CD14-positive monocyte (primary cell): ENCODE measurements at regions not wholly inside any gene's neighbourhood (a gene's known extent, or its start where the extent isn't known, plus 50 kb on each side); places are given as distances from the start of the nearest gene placed in this dataset.

ENCODE experiments used
- DNase-seq, 3 donors: peaks; one replicate each; pipeline ENCODE4 v3.0.0-alpha.2; 2011 to 2022
- H2AFZ ChIP-seq: 2 replicates; pipeline ENCODE4 v1.6.0; 2012; ENCODE audit warnings: mild to moderate bottlenecking, low read depth, low read length, inconsistent platforms; ENCODE audit not compliant: insufficient read depth, poor library complexity, severe bottlenecking
- H3K27ac ChIP-seq, 2 donors: 1 replicate in 1 of 2; 2 replicates in 1 of 2; pipeline ENCODE4 v1.5.1; 2012 to 2013; ENCODE audit warnings: low read length in 2 of 2, control low read depth in 1 of 2, inconsistent platforms in 1 of 2, low read depth in 1 of 2, mild to moderate bottlenecking in 1 of 2
- H3K27me3 ChIP-seq, 2 donors: one replicate each; pipeline versions ENCODE4 v1.6.0 to v1.6.1; 2011 to 2013; ENCODE audit warnings: low read length in 2 of 2; ENCODE audit not compliant: control insufficient read depth in 2 of 2, insufficient read depth in 2 of 2
- H3K36me3 ChIP-seq, 2 donors: replicated peaks in 1 of 2; 1 replicate in 1 of 2; 2 replicates in 1 of 2; pipeline versions ENCODE4 v1.5.1 to v1.6.1; 2012 to 2013; ENCODE audit warnings: low read length in 2 of 2, control low read depth in 1 of 2, inconsistent platforms in 1 of 2, mild to moderate bottlenecking in 1 of 2; ENCODE audit not compliant: insufficient read depth in 2 of 2, control insufficient read depth in 1 of 2
- H3K4me1 ChIP-seq, 2 donors: 1 replicate in 1 of 2; 2 replicates in 1 of 2; pipeline versions ENCODE4 v1.5.1 to v1.6.1; 2012 to 2013; ENCODE audit warnings: low read length in 2 of 2, control low read depth in 1 of 2, inconsistent platforms in 1 of 2, mild to moderate bottlenecking in 1 of 2, moderate library complexity in 1 of 2; ENCODE audit not compliant: insufficient read depth in 2 of 2, control insufficient read depth in 1 of 2
- H3K4me2 ChIP-seq: replicated peaks from 2 replicates; pipeline ENCODE3; 2012; ENCODE audit warnings: low read length, moderate library complexity, mild to moderate bottlenecking; ENCODE audit not compliant: poor library complexity, severe bottlenecking; ENCODE audit errors: extremely low read depth
- H3K4me3 ChIP-seq, 3 experiments: fragments of 200-600 bp in 1 of 3; sonication (generic) in 1 of 3; replicated peaks in 1 of 3; 1 replicate in 2 of 3; 2 replicates in 1 of 3; pipeline ENCODE4 v1.5.1; 2011 to 2013; ENCODE audit warnings: low read length in 3 of 3, mild to moderate bottlenecking in 3 of 3, control low read depth in 2 of 3, low read depth in 2 of 3, inconsistent platforms in 1 of 3, moderate library complexity in 1 of 3
- H3K79me2 ChIP-seq: 2 replicates; pipeline ENCODE4 v1.6.0; 2012; ENCODE audit warnings: mild to moderate bottlenecking, control low read depth, inconsistent platforms, low read length, moderate library complexity; ENCODE audit not compliant: insufficient read depth
- H3K9ac ChIP-seq: 2 replicates; pipeline ENCODE4 v1.6.0; 2017; ENCODE audit warnings: low read length, mild to moderate bottlenecking; ENCODE audit not compliant: insufficient read depth, poor library complexity, severe bottlenecking
- H3K9me3 ChIP-seq, 2 donors: replicated peaks in 1 of 2; 1 replicate in 1 of 2; 2 replicates in 1 of 2; pipeline versions ENCODE4 v1.5.1 to v1.6.1; 2012 to 2013; ENCODE audit warnings: low read length in 2 of 2, control low read depth in 1 of 2; ENCODE audit not compliant: control insufficient read depth in 1 of 2, insufficient read depth in 1 of 2
- H4K20me1 ChIP-seq: 2 replicates; pipeline ENCODE4 v1.6.0; 2012; ENCODE audit warnings: mild to moderate bottlenecking, low read length, control low read depth, moderate library complexity; ENCODE audit not compliant: insufficient read depth
- H3K27ac Mint-ChIP-seq, 7 donors: one replicate each; pipeline ENCODE4 v1.8.0; 2020; ENCODE audit warnings: mild to moderate bottlenecking in 7 of 7, mixed read lengths in 7 of 7, moderate library complexity in 6 of 7, inconsistent platforms in 2 of 7
- H3K27me3 Mint-ChIP-seq, 3 donors: one replicate each; pipeline ENCODE4 v1.8.0; 2021 to 2022; ENCODE audit warnings: low read depth in 3 of 3, mild to moderate bottlenecking in 3 of 3, mixed read lengths in 3 of 3, moderate library complexity in 3 of 3, inconsistent platforms in 1 of 3
- H3K36me3 Mint-ChIP-seq, 2 donors: one replicate each; pipeline ENCODE4 v1.8.0; 2020; ENCODE audit warnings: mixed read lengths in 2 of 2, inconsistent platforms in 1 of 2, mild to moderate bottlenecking in 1 of 2
- H3K4me1 Mint-ChIP-seq: one replicate; pipeline ENCODE4 v1.8.0; 2020; ENCODE audit warnings: mild to moderate bottlenecking, mixed read lengths
- H3K4me3 Mint-ChIP-seq, 2 donors: one replicate each; pipeline ENCODE4 v1.8.0; 2020; ENCODE audit warnings: mild to moderate bottlenecking in 2 of 2, mixed read lengths in 2 of 2, moderate library complexity in 1 of 2
- H3K9me3 Mint-ChIP-seq, 7 donors: one replicate each; pipeline ENCODE4 v1.8.0; 2020 to 2022; ENCODE audit warnings: mixed read lengths in 7 of 7, mild to moderate bottlenecking in 6 of 7, moderate library complexity in 6 of 7, inconsistent platforms in 2 of 7
- WGBS: methylation state at CpG from one replicate; pipeline ENCODE4 v1.1.5; 2013; ENCODE audit warnings: missing lambda C conversion rate; ENCODE audit not compliant: insufficient coverage; 5-methylcytosine and 5-hydroxymethylcytosine counted together
- intact Hi-C, 2 donors: fragments of 100-400 bp; cut with micrococcal nuclease; formaldehyde crosslinking; loops; one replicate each; pipeline versions ENCODE4 v1.15.0 to v1.15.1; 2023
- TF ChIP-seq, protein P1 (sequence below): fragments of 200-600 bp; IDR thresholded peaks from one replicate; pipeline ENCODE4 v1.8.0; 2022; ENCODE audit warnings: antibody characterized with exemption, mild to moderate bottlenecking

DNA sequence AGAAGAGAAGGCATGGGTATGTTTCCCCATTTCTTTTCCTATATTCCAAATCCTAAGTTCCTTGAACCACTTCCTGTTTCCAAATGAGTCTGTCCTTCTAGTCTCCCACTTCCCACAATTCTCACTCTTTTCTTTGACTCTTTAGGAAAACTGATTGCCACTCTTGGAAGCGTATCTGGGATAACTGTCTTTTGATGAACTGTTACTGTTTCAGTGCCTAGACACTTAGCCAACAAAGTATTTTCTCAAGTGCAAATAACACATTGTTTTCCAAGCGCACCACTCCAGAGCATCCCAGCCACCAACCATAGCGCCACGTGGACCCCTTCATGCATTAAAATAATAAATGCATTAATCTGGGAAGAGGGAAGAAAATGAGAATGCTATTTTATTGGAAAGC, 342.8 kb downstream of the MTX2 start:
- H3K9me3 Mint-ChIP-seq: peaks cover 0 to 10% (median 0%) of the 10 kb centered on the region in 7 donors
- Histone ChIP-seq H2AFZ (no peak overlapping the region), H3K4me2 (no peak overlapping the region), H3K79me2 (no peaks in the 10 kb centered on the region), H3K27me3 (peaks cover 4 to 5% of the 10 kb centered on the region in 2 donors), H4K20me1 (no peaks in the 10 kb centered on the region), H3K4me1 (no peaks in the 10 kb centered on the region), H3K36me3 (no peaks in the 10 kb centered on the region), H3K9me3 (no peaks in the 10 kb centered on the region), H3K9ac (no peak overlapping the region), H3K27ac (no peak overlapping the region), H3K4me3 (no peak overlapping the region)
- no peak overlapping the region for H3K4me3 Mint-ChIP-seq
- no peak for DNase-seq
- peaks cover 1 to 19% (median 6%) of the 10 kb centered on the region in 3 donors for H3K27me3 Mint-ChIP-seq
- TF ChIP-seq, protein P1, sequence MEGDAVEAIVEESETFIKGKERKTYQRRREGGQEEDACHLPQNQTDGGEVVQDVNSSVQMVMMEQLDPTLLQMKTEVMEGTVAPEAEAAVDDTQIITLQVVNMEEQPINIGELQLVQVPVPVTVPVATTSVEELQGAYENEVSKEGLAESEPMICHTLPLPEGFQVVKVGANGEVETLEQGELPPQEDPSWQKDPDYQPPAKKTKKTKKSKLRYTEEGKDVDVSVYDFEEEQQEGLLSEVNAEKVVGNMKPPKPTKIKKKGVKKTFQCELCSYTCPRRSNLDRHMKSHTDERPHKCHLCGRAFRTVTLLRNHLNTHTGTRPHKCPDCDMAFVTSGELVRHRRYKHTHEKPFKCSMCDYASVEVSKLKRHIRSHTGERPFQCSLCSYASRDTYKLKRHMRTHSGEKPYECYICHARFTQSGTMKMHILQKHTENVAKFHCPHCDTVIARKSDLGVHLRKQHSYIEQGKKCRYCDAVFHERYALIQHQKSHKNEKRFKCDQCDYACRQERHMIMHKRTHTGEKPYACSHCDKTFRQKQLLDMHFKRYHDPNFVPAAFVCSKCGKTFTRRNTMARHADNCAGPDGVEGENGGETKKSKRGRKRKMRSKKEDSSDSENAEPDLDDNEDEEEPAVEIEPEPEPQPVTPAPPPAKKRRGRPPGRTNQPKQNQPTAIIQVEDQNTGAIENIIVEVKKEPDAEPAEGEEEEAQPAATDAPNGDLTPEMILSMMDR: no peak
- intact Hi-C loops: no loop called here
- H3K36me3 Mint-ChIP-seq: no peaks in the 10 kb centered on the region
- H3K27ac Mint-ChIP-seq: no peak overlapping the region
- no peaks in the 10 kb centered on the region for H3K4me1 Mint-ChIP-seq
- no CpG with 5 or more reads among the region's 4 CpGs for WGBS

DNA sequence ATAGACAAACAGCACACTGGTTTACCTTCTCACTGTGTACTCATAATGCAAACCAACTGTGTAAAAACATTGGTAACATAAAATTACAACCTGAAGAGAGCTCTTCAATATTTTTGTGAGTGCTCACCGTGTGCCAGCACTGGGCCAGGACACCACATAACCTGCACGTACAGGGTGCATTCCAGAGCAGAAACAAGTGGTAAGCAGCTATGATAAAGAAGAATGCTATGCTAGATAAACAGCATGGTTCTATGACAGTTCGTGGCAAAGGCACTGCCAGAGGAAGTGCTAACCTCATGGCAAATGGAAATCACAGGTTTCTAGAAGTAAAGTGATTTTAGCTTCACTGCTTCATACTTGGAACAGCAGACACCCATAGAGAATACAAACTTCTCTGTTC, 343.5 kb downstream of the MTX2 start:
- H4K20me1 ChIP-seq: no peaks in the 10 kb centered on the region
- H3K4me2 ChIP-seq: no peak overlapping the region
- peaks cover 4 to 5% of the 10 kb centered on the region in 2 donors for H3K27me3 ChIP-seq
- Mint-ChIP-seq H3K4me3 (no peak overlapping the region), H3K27ac (no peak overlapping the region), H3K9me3 (peaks cover 0 to 8% (median 0%) of the 10 kb centered on the region in 7 donors), H3K27me3 (peaks cover 1 to 20% (median 8%) of the 10 kb centered on the region in 3 donors), H3K36me3 (no peaks in the 10 kb centered on the region), H3K4me1 (no peaks in the 10 kb centered on the region)
- no peak overlapping the region for H2AFZ ChIP-seq
- 81% methylated on average over 2 of the region's 3 CpGs for WGBS
- no peak overlapping the region for H3K27ac ChIP-seq
- H3K9me3 ChIP-seq: no peaks in the 10 kb centered on the region
- no peaks in the 10 kb centered on the region for H3K36me3 ChIP-seq
- no peaks in the 10 kb centered on the region for H3K4me1 ChIP-seq
- no peak overlapping the region for H3K4me3 ChIP-seq
- no peaks in the 10 kb centered on the region for H3K79me2 ChIP-seq
- intact Hi-C loops: no loop called here
- DNase-seq: no peak
- TF ChIP-seq, protein P1: no peak
- H3K9ac ChIP-seq: no peak overlapping the region
